Epithelial cell of prostate (primary cell): ENCODE measurements at regions not wholly inside any gene's neighbourhood (a gene's known extent, or its start where the extent isn't known, plus 50 kb on each side); places are given as distances from the start of the nearest gene placed in this dataset.
"Not testable (repeated sequence)": the region's sequence is repeated elsewhere in the genome, so short reads cannot be mapped to it uniquely, and the experiment has no call there.

Experiments
- DNase-seq: peaks from one replicate; pipeline ENCODE4 v3.0.0-alpha.2; 2011; ENCODE audit warnings: low read depth, low spot score
- H3K27ac ChIP-seq: fragments of 450-650 bp; 2 replicates; pipeline ENCODE4 v1.5.1; 2017; ENCODE audit warnings: mild to moderate bottlenecking

DNA sequence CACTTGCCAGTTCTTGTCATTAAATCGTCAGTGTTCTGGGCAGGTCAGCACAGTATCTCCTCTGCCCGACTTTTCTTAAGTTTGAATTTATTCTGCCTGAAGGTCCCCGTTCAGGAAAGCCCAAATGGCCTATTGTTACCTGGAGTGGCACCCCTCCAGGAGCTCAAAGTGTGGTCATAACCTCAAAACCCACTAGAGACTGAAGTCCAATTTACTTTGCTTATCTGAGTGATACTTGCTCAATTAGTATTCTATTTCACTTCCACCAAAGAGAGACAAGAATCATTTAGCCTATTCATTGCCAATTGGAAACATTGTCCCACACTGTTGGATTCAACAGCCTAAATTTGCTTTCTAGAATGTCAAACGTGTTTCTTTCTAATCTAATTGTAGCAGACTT lies 375.3 kb downstream of the LNPK start:
- no peak overlapping the region for H3K27ac ChIP-seq
- DNase-seq: no peak

DNA sequence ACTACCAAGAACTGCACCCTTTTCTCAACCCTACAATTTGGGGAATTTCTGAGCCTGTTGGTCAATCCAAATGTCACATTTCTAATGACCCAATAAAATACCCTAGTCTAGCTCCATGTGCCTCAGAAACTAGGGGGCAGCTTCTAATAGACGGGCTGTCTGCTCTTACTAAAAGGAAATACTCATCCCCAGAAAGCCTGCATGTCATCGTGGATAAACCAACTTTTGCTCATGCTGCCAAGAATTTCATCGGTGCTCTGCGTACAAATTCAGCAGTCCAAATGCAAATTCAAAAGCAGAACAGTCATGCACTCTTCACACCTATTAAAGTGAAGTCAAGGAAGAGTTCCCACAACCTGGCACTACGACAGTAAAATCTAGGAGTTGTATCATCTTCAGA lies 377.3 kb downstream of the LNPK start:
- no peak overlapping the region for H3K27ac ChIP-seq
- no peak for DNase-seq

DNA sequence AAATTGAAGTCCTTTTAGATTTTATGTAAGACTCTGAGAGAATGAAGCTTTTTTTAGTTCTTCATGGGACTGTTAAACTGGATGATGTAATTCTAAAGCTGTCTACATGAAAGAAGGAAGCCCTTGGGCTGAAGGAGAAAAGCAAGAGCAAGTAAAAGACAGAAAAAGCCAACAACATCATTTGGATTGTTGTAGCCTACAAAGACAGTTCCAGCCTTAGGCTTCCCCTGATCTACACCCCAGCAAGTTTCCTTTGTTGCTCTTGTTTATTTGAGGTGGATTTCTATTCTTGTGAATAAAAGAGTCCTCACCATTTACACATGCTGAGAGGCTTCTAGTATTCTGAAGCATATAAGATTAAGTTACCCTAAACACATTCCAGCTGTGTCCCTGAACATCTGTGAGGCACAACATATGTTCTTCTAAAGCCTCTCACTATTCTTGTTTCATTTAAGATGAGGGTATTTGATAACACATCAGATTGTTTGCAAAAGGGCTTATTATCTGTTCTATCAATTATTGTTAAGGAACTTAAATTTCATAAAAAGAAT lies 377.8 kb downstream of the LNPK start:
- no peak overlapping the region for H3K27ac ChIP-seq
- DNase-seq: no peak

DNA sequence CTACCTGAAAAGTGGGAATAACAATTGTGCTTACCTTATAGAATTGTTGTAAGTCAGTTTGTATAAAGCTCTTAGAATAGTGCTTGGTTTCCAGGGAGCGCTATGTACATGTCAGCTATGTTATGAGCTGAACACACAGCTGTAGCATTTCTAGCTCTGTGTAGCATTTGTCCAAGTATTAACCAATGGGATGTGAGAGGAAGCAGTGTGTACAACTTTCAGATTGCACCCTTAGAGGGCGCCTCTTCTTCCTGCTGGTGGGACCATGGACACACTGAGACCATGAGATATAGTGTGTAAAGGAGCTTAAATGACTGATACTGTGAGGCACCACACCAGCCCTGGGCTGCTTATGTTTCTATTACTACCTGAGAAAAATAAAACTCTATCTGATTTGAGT lies 380.2 kb downstream of the LNPK start:
- DNase-seq: no peak
- no peak overlapping the region for H3K27ac ChIP-seq

DNA sequence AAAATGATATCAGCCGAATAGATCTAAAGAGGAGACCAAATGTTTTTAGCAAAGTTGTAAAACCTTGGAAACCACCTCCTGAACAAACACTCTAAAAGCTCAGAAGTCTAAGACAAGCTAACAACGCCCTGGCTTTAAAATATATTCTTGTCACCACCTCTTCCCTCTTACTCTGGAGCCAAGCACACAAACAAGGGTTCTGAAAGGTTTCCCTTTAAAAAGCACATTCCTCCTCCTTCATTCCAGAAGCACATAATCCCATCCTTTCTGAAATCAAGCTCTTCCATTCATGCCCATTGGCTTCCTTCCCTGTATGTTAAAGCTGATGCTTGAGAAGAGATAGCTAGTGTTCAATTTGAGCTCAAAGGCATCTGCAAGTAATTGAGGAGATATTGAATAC lies 382.0 kb downstream of the LNPK start:
- no peak for DNase-seq
- no peak overlapping the region for H3K27ac ChIP-seq

DNA sequence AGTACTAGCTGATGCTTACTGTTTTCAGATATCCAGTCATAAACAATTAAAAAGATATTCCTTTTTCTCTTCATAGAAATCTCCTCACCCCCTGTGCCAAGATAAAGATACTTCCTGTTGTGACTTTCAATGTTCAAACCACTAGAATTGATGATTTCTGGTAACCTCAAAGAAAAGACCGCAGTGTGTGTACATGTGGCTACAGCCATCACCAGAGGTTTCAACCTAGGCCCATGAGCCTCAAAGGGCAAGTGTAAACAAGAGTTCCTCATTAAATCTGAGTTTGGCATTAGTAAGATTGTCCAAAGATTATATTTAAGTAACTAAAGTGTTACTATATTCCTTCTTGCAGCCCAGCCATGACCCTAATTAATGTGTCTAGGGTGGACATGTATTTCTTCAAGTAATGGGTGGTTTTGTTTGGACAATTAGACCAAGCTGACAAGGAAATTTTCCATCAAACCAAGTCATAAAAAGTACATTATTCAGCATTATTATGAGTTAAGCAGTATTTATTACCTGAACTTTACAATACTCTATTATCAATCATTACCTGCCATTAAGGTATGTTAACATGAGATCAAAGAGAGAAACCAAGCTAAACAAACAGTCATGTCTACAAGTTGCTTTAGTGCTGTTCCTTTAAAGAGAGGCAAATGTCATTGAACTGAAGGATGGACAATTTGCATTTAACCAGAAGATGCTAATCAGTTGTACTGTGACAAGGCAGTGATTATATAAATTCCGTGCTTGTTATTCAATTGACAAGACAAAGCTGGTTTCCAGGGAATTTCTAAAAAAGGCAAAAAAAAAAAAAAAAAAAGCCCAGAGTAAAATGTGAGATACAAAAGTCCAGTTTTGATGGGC lies 382.7 kb downstream of the LNPK start:
- H3K27ac ChIP-seq: no peak overlapping the region
- no peak for DNase-seq

DNA sequence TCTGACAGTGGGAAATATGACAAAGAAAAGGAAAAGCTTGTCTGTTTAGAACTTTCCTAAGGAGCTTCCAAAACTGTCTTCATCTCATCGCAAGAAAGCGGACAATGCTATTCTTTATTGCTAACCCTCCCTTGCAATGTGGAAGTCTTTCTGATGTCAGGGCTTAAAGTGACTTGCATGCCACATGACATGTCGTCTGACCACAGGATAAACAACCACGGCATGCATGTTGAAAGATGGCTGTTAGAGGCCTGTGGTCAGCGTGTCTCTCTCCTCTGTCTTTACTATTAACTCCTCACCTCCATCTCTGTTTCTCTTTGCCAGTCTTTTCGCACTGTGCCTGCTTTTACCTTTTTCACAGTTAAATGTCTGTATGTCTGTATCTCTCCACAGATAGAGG lies 389.8 kb downstream of the LNPK start:
- no peak for DNase-seq
- H3K27ac ChIP-seq: no peak overlapping the region

DNA sequence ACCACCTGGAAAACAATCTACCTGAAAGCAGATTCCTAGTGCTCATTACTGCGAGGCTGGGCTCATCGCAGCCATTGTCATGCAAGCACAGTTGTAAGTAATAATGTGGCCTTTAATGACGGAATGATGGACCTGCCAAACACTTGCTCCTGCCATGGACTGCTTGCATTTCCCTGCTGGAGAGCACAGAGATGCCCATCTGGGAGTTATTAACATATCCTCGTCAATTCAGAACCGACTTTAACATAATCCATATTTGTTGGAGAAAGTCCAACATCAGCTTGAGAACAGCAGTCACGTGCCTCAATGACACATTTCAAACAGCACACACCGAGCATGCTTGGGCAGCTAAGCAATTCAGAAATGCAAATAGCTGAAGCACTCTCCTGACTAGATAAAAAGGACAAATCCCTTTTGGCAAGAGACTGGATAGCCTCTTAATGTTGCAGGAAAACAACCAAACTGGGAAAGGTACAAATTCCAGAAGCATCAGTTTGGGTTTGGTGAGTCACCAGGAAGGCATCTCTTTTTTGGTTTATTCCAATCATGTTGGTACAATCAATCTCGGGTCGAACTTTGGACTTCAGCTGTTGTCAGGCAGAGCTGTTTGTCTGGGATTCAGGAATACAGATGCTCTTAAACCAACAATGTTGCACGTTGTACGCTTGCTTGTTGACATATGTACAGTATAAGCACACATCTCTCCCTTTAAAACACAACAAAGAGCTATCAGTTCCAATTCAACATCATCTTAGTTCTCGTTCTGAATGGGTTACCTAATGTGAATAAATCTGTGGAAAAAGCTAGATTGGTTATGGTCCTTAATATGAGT lies 395.8 kb downstream of the LNPK start:
- DNase-seq: no peak
- H3K27ac ChIP-seq: no peak overlapping the region

DNA sequence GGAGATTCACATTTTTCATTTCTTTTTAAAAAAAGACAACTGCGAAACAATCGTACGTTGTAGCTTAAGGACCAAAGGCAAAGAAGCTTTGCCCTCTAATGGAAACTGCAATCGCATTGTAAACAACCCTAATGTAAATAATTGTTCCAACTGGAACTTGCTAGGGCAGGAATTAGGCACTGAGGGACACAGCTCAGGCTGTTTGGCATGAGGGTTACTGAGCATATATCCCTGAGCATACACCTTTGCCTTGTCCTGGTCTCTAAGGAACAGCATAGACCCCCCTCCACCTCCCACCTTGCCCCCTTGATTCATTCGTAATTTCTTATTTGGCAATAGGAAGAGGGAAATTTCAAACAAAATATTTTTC lies 396.4 kb downstream of the LNPK start:
- H3K27ac ChIP-seq: no peak overlapping the region
- DNase-seq: no peak

DNA sequence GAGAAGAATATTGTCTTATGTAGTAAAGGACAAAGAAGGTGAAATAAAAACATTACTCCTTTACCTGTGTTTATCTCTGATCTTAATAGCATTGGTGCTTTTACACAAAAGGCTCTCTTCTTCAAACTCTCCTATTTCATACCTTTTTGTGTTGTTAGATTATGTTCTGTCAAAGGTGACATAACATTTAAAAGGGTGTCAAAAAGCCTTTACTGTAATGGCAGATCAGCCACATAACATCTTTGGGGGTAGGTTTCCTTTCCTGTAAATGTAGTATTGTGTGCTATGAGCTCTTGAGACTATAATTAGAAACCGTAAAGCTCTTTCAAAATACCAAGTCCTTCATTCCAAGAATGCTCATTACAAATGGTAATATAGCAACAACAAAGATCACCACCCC lies 400.1 kb downstream of the LNPK start:
- no peak overlapping the region for H3K27ac ChIP-seq
- DNase-seq: no peak

DNA sequence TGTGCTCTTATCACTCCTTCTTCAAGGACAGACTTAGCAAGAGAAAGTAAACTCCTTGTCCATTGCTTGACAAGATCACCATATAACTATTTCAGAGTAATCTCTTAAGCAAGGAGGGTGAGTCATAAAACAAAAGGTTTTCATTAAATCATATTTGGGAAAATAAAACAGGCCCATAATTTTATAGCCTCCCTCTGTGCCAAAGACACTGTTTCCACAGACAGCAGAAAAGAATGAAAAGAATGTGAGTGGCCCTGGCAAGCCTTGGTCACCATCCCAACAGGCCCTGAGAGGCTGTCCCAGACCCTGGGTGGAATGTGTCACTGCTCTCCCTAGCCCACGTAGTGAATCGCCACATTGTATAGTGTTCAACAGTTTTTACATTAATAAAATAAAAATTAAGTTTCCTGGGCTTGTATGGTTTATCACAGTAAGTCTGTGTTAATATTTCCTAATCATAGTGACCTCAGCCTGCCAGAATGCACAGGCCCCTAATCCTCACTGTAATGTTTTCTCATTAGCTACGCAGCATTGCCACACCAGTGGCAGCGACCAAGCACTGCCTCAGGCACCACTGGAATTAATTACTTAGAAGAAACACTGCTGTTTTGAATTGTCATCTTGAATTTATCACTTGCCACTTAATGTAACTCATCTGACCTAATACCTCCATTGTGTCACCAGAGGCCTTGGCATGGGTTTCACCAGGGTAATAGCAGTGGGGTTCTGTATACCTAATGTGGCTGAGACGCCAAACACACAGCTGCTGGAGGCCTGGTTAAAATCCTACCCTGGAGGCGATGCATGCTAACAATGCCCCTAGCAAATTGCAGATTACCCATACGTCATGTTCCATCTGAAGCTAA lies 401.9 kb downstream of the LNPK start:
- peak overlapping the region; percentile 43 for H3K27ac ChIP-seq
- no peak for DNase-seq

DNA sequence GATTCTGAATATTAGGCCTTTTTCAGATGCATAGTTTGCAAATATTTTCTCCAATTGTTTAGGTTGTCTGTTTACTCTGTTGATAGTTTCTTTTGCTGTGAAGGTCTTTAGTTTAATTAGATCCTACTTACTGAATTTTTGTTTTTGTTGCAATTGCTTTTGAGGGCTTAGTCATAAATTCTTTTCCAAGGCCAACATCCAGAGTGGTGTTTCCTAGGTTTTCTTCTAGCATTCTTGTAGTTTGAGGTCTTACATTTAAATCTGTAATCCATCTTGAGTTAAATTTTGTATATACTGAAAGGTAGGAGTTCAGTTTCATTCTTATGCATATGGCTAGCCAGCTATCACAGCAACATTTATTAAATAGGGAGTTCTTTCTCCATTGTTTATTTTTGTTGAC lies 404.8 kb downstream of the LNPK start:
- no peak overlapping the region for H3K27ac ChIP-seq
- DNase-seq: no peak

DNA sequence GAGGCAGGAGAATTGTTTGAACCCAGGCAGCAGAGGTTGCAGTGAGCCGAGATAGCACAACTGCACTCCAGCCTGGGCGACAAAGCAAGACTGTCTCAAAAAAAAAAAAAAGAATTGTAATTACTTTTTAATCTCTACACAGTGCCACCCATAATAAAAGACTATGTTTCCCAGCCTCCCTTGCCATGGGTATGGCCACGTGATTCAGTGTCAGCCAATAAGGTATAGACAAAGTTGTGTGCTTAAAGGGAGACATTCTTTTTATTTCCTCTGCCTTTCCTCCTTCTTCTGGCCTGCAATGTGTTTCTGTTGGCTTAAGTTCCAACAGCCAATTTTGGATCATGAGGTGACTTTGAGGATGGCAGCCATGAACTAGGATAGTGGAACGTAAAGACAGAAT lies 406.9 kb downstream of the LNPK start:
- no peak for DNase-seq
- no peak overlapping the region for H3K27ac ChIP-seq

DNA sequence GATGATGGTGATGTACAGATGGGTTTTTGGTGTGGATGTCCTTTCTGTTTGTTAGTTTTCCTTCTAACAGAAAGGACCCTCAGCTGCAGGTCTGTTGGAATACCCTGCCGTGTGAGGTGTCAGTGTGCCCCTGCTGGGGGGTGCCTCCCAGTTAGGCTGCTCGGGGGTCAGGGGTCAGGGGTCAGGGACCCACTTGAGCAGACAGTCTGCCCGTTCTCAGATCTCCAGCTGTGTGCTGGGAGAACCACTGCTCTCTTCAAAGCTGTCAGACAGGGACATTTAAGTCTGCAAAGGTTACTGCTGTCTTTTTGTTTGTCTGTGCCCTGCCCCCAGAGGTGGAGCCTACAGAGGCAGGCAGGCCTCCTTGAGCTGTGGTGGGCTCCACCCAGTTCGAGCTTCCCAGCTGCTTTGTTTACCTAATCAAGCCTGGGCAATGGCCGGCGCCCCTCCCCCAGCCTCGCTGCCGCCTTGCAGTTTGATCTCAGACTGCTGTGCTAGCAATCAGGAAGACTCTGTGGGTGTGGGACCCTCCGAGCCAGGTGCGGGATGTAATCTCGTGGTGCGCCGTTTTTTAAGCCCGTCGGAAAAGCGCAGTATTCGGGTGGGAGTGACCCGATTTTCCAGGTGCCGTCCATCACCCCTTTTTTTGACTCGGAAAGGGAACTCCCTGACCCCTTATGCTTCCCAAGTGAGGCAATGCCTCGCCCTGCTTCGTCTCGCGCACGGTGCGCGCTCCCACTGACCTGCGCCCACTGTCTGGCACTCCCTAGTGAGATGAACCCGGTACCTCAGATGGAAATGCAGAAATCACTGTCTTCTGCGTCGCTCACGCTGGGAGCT lies 408.2 kb downstream of the LNPK start:
- not testable (repeated sequence) for H3K27ac ChIP-seq, DNase-seq

DNA sequence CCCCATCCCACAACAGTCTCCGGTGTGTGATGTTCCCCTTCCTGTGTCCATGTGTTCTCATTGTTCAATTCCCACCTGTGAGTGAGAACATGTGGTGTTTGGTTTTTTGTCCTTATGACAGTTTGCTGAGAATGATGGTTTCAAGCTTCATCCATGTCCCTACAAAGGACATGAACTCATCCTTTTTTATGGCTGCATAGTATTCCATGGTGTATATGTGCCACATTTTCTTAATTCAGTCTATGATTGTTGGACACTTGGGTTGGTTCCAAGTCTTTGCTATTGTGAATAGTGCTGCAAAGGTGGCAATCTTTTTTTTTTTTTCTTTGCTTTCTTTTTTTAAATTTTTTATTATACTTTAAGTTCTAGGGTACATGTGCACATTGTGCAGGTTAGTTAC lies 406.7 kb upstream of the ATP5MC3 start:
- not testable (repeated sequence) for DNase-seq, H3K27ac ChIP-seq

DNA sequence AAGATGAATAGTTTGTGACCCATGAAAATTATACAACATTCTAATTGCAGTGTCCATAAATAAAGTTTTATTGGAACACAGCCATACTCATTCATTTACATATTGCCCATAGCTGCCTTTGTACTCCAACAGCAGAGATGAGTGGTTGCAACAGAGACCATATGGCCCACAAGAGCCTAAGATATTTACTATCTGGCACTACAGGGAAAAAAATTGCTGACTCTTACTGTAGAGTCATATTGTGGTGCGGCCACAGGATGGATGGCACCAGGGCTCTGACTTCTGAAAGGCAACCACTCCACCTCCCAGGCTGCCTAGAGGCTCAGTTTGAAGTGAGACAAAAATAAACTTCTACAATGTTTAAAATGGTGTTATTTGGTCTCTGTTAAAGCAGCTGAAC lies 404.0 kb upstream of the ATP5MC3 start:
- DNase-seq: no peak

DNA sequence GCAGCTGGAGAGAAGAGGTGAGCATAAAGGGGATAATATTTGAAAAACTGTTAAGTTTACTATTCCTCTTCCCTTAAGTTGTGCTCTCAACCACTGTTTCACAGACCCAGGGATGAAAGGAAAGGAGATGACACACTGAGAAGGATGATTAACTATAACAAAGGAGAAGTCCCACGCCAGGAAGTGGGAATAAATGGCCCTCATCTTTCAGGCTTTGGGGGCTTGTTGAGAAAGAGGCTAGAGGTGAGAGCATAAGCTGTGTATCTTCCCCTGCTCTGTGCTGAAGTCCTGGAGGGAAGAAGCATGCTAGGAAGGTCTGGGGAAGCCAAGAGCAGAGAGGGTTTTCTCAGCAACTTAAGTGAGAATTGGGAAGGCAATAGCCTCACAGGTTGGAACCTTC lies 399.1 kb upstream of the ATP5MC3 start:
- H3K27ac ChIP-seq: no peak overlapping the region
- no peak for DNase-seq

More for the DNA sequence above, 404.0 kb upstream of the ATP5MC3 start:
- H3K27ac ChIP-seq: no peak overlapping the region

DNA sequence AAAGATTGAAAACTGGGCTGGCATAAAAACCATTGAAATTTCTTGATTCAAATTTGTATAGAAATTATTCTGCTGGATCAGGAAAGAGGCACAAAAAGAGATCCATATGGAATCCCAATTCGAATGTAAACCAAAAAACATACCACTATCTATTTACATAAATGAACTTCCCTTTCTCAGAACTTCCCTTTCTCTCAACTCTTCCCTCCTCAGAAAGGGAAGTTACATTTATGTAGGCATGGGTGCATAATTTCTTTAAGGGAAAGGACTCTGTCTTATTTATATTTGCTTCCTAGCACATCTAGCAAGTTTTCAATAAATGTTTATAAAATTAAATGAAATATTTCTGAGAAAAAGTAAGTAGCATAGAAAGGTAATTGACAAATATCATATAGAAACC lies 398.1 kb upstream of the ATP5MC3 start:
- no peak overlapping the region for H3K27ac ChIP-seq
- no peak for DNase-seq

DNA sequence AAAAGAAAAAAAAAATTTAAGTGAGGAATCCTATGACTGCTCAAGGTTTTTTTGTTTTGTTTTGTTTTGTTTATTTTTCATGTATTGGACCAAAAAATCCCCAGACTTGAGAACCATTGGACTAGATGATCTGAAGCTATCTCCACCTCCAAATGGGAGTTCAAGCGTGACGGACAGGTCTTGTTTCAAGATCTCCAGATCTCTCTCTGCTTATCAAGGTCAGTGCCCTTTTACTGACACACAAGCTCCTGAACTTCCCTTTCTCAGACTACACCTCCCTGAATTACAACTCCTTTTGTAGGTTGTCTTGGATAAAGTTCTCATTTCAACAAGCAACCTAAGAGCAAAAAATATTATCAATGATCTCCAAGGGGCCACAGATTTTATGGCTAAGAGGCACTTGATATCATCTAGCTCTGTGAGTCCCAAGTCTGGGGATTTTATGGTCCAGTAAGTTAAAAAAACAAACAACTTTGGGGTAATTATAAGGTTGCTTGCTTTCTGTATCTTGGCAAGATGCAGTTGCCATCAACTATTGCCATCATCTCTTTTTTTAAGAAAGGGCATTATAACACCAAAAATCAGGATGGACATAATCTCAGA lies 396.0 kb upstream of the ATP5MC3 start:
- H3K27ac ChIP-seq: no peak overlapping the region
- DNase-seq: no peak
